ENCODE measurements at regions not wholly inside any gene's neighbourhood (a gene's known extent, or its start where the extent isn't known, plus 50 kb on each side); places are given as distances from the start of the nearest gene placed in this dataset.

- TF ChIP-seq POLR2A (IDR thresholded peaks at IDR 0.05; ENCODE audit: extremely low read depth, insufficient read length): no peak
- TF ChIP-seq MAX (IDR thresholded peaks at IDR 0.05; ENCODE audit: low read depth, low read length): no peak
- no peak for TF ChIP-seq CTCF (IDR thresholded peaks at IDR 0.05; ENCODE audit: low read depth, low read length)
- no peak for TF ChIP-seq MYC (IDR thresholded peaks at IDR 0.05; ENCODE audit: low read depth, low read length)
- no peak for DNase-seq (ENCODE audit: low read depth)
- no peak overlapping the region for H3K4me3 ChIP-seq (ENCODE audit: low read depth, low read length)
Measured at GRCh38 chr18:39594206-39594605, 2028.6 kb upstream of the CELF4 start.

- no peak for DNase-seq (ENCODE audit: low read depth)
- TF ChIP-seq POLR2A (IDR thresholded peaks at IDR 0.05; ENCODE audit: extremely low read depth, insufficient read length) (no peak), MYC (IDR thresholded peaks at IDR 0.05; ENCODE audit: low read depth, low read length) (no peak), CTCF (IDR thresholded peaks at IDR 0.05; ENCODE audit: low read depth, low read length) (no peak), MAX (IDR thresholded peaks at IDR 0.05; ENCODE audit: low read depth, low read length) (no peak)
- H3K4me3 ChIP-seq (ENCODE audit: low read depth, low read length): no peak overlapping the region
Measured at GRCh38 chr18:39591649-39592048, 2026.1 kb upstream of the CELF4 start.

GRCh38 chr18:39589496-39589895 lies 2023.9 kb upstream of the CELF4 start:
- no peak overlapping the region for H3K4me3 ChIP-seq (ENCODE audit: low read depth, low read length)
- no peak for DNase-seq (ENCODE audit: low read depth)
- TF ChIP-seq MYC (IDR thresholded peaks at IDR 0.05; ENCODE audit: low read depth, low read length): no peak

- no peak overlapping the region for H3K4me3 ChIP-seq (ENCODE audit: low read depth, low read length)
- no peak for DNase-seq (ENCODE audit: low read depth)
- TF ChIP-seq CTCF (IDR thresholded peaks at IDR 0.05; ENCODE audit: low read depth, low read length) (no peak), MAX (IDR thresholded peaks at IDR 0.05; ENCODE audit: low read depth, low read length) (no peak), MYC (IDR thresholded peaks at IDR 0.05; ENCODE audit: low read depth, low read length) (no peak), POLR2A (IDR thresholded peaks at IDR 0.05; ENCODE audit: extremely low read depth, insufficient read length) (no peak)
Measured at GRCh38 chr18:39587586-39587985, 2022.0 kb upstream of the CELF4 start.

GRCh38 chr18:39586741-39587140 lies 2021.1 kb upstream of the CELF4 start:
- no peak overlapping the region for H3K4me3 ChIP-seq (ENCODE audit: low read depth, low read length)
- TF ChIP-seq MYC (IDR thresholded peaks at IDR 0.05; ENCODE audit: low read depth, low read length) (no peak), CTCF (IDR thresholded peaks at IDR 0.05; ENCODE audit: low read depth, low read length) (no peak), POLR2A (IDR thresholded peaks at IDR 0.05; ENCODE audit: extremely low read depth, insufficient read length) (no peak), MAX (IDR thresholded peaks at IDR 0.05; ENCODE audit: low read depth, low read length) (no peak)
- DNase-seq (ENCODE audit: low read depth): no peak

- no peak for DNase-seq (ENCODE audit: low read depth)
- H3K4me3 ChIP-seq (ENCODE audit: low read depth, low read length): no peak overlapping the region
- no peak for TF ChIP-seq POLR2A (IDR thresholded peaks at IDR 0.05; ENCODE audit: extremely low read depth, insufficient read length)
- TF ChIP-seq MYC (IDR thresholded peaks at IDR 0.05; ENCODE audit: low read depth, low read length): no peak
- TF ChIP-seq CTCF (IDR thresholded peaks at IDR 0.05; ENCODE audit: low read depth, low read length): no peak
- no peak for TF ChIP-seq MAX (IDR thresholded peaks at IDR 0.05; ENCODE audit: low read depth, low read length)
Measured at GRCh38 chr18:39574897-39575296, 2009.3 kb upstream of the CELF4 start.
